GM19324 (cell line): ENCODE measurements at regions not wholly inside any gene's neighbourhood (a gene's known extent, or its start where the extent isn't known, plus 50 kb on each side); places are given as distances from the start of the nearest gene placed in this dataset.

Source experiments
- ATAC-seq: cut with Tn5 transposase; IDR thresholded peaks from one replicate; pipeline ENCODE4 v1.9.1; 2021; ENCODE audit warnings: mild to moderate bottlenecking, moderate library complexity; ENCODE audit not compliant: unreplicated experiment, low FRiP score

GRCh38 chr2:21590026-21590690 is 466.4 kb downstream of the TDRD15 start:
- no peak for ATAC-seq

GRCh38 chr2:21591926-21592325 is 468.2 kb downstream of the TDRD15 start:
- ATAC-seq = no peak

GRCh38 chr2:21599417-21599816 is 475.6 kb downstream of the TDRD15 start:
- ATAC-seq = no peak

- no peak for ATAC-seq
Observed at GRCh38 chr2:21602789-21603188, 479.0 kb downstream of the TDRD15 start.

GRCh38 chr2:21607572-21607971 is 483.8 kb downstream of the TDRD15 start:
- ATAC-seq = no peak

GRCh38 chr2:21610304-21610703 is 486.5 kb downstream of the TDRD15 start:
- no peak for ATAC-seq

GRCh38 chr2:21617885-21618434 is 494.2 kb downstream of the TDRD15 start:
- no peak for ATAC-seq

- no peak for ATAC-seq
Observed at GRCh38 chr2:21620771-21621170, 497.0 kb downstream of the TDRD15 start.

- no peak for ATAC-seq
Observed at GRCh38 chr2:21627938-21628337, 504.2 kb downstream of the TDRD15 start.

- ATAC-seq = no peak
Observed at GRCh38 chr2:21633015-21633414, 509.2 kb downstream of the TDRD15 start.

GRCh38 chr2:21633466-21633865 is 509.7 kb downstream of the TDRD15 start:
- no peak for ATAC-seq

GRCh38 chr2:21633911-21634310 is 510.1 kb downstream of the TDRD15 start:
- no peak for ATAC-seq

GRCh38 chr2:21640046-21640445 is 516.3 kb downstream of the TDRD15 start:
- ATAC-seq = no peak

GRCh38 chr2:21642647-21643046 is 518.9 kb downstream of the TDRD15 start:
- ATAC-seq = no peak

- ATAC-seq = no peak
Observed at GRCh38 chr2:21643180-21643579, 519.4 kb downstream of the TDRD15 start.

GRCh38 chr2:21644266-21644665 is 520.5 kb downstream of the TDRD15 start:
- ATAC-seq = no peak

- no peak for ATAC-seq
Observed at GRCh38 chr2:21646345-21646744, 522.6 kb downstream of the TDRD15 start.

GRCh38 chr2:21650569-21650968 is 526.8 kb downstream of the TDRD15 start:
- no peak for ATAC-seq

- no peak for ATAC-seq
Observed at GRCh38 chr2:21655136-21655535, 531.4 kb downstream of the TDRD15 start.

- no peak for ATAC-seq
Observed at GRCh38 chr2:21656330-21657075, 532.7 kb downstream of the TDRD15 start.

GRCh38 chr2:21657445-21657844 is 533.7 kb downstream of the TDRD15 start:
- no peak for ATAC-seq

- ATAC-seq = no peak
Observed at GRCh38 chr2:21658269-21658668, 534.5 kb downstream of the TDRD15 start.
